ENCODE measurements at regions not wholly inside any gene's neighbourhood (a gene's known extent, or its start where the extent isn't known, plus 50 kb on each side); places are given as distances from the start of the nearest gene placed in this dataset.

- TF ChIP-seq PATZ1 (CRISPR knock-in tag; IDR thresholded peaks at IDR 0.05; ENCODE audit: borderline replicate concordance), result no peak
- TF ChIP-seq TCF4 (CRISPR knock-in tag; IDR thresholded peaks at IDR 0.05; ENCODE audit: borderline replicate concordance), result no peak
- no peak for TF ChIP-seq TSHZ2 (CRISPR knock-in tag; IDR thresholded peaks at IDR 0.05)
- TF ChIP-seq ZFP30 (CRISPR knock-in tag; IDR thresholded peaks at IDR 0.05), result no peak
- no peak for TF ChIP-seq ESRRG (CRISPR knock-in tag; IDR thresholded peaks at IDR 0.05)
- TF ChIP-seq TOX (CRISPR knock-in tag; IDR thresholded peaks at IDR 0.05; ENCODE audit: borderline replicate concordance), result no peak
- TF ChIP-seq CREB5 (CRISPR knock-in tag; IDR thresholded peaks at IDR 0.05; ENCODE audit: low read depth), result no peak
- TF ChIP-seq OSR1 (CRISPR knock-in tag; IDR thresholded peaks at IDR 0.05), result no peak
- TF ChIP-seq PPARA (CRISPR knock-in tag; IDR thresholded peaks at IDR 0.05; ENCODE audit: borderline replicate concordance), result no peak
- TF ChIP-seq RARB (CRISPR knock-in tag; IDR thresholded peaks at IDR 0.05), result no peak
- no peak for TF ChIP-seq CSRNP3 (CRISPR knock-in tag; IDR thresholded peaks at IDR 0.05)
- no peak for TF ChIP-seq POU6F1 (CRISPR knock-in tag; IDR thresholded peaks at IDR 0.05; ENCODE audit: borderline replicate concordance, low read depth)
- TF ChIP-seq ZC3H10 (CRISPR knock-in tag; IDR thresholded peaks at IDR 0.05), result no peak
- TF ChIP-seq BACH2 (CRISPR knock-in tag; IDR thresholded peaks at IDR 0.05; ENCODE audit: borderline replicate concordance), result no peak
Observed at GRCh38 chr2:15767679-15768078, 172.7 kb upstream of the MYCN start.
